ENCODE measurements at regions not wholly inside any gene's neighbourhood (a gene's known extent, or its start where the extent isn't known, plus 50 kb on each side); places are given as distances from the start of the nearest gene placed in this dataset.

DNA sequence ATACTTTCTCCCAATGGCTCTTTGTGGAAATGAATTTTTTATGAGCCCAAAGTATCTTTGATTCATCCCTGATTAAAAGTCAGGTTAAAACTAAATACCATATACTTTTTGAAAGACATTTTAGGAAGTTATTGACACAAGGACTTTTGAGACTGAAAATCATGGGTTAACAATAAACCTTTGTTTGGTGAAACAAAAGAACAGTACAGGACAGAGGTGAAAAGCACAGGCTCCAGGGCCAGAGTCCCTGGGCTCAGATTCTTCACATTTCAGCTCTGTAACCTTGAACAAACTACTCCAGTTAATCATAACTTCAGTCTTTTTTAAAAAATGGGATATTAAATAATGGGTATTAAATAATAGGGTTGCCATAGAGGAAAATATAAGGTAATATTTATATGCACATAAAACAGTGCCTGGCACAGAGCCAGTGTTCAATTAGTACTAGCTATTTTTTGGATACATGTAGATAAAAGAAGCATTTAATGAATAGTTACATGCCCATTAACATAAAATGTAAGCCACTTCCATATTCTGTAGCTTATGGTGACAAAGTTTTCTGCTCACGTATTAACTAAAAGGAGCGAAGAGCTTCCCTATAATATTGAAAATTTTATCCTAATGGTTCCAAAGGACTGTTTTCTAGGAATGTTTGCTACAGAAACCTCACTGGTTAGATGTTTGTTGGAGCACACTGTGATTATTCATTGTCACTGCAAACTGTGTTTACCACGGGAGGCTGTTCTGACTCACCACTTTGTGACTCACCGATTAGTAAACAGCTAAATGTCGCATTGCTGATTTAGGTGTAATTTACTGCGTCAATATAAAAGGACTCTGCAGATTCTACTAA is 255.4 kb downstream of the DAD1 start:
- DNase-seq: no peak

DNA sequence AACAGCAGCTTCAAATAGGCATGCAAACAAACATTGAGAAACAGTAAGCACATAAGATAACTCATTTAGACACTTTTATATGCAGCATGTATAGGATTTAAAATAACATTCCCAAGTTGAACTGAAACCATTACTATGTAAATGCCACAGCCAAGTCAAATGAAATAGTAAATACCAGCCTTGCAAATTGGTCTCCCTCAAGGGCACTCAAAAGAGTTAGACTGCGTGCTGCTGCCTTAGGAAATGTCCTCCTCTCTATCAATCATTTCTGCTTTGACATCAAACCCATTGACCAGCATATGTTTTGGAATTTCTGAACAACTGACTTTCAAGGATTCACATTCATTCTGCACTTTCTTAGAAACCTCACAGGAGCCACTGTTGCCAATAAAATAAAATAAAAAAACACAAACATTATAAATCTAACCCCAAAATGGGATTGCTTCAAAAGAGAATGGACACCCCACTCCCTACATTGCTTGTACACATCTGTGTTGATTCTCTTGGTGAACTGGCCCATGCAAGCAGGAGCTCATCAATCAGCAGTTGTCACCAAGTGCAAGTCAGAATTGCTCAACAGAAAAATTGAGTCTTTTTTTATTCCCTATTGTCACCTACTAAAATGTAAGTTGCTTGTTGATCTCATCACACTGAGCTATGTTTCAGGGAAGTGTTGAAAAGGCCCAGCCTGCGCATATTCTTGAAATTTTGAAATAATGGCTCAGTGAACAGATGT is 256.2 kb downstream of the DAD1 start:
- no peak for DNase-seq

DNA sequence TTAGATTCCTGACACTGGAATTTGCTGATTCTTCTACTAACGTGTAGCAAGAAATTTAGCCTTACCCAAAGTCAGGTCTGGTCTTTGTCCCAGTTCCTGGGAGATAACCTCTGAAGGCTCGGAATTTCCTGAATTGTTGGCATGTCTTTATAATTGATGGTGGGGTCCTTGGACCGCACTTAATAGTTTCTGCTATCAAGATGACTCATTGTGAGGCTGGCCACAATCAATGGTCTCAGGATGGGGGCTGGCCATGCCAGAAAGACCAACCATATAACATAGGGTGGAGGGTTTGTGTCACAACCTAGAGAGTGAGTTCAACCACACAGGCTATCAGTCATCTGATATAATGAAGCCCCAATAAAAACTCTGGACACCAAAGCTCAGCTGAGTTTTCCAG is 259.7 kb downstream of the DAD1 start:
- no peak for DNase-seq

DNA sequence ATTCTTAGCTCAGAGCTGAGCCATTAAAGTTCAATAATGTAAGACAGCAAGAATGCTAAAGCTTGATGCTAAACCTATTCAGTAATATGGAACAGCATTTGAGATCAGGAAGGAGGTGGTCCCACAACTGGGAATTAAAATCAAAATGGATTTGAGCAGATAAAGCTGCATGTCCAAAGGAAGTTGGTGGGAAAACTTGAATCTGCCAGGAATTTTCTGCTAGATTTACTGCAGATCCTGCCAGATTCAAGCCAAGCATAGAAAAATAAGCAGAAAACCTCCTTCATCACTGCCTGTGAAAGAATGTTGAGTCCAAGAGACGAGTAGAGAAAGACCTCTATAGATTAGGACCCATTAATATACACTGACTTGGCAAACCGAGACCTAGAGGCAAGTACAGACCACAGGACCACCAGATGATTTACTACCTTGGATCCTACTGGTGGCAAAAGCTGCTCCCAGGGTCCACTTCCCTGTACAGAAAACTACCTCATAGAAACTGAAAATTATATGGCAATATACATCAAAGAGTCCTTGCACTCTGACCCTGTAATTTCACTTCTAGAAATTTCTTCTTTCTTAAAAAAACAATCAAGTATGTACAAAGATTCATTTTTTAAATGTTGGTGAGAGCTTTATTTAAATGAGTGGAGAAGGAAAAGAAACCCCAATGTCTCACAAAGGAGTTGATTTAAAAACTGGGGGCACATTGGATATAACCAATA is 263.2 kb downstream of the DAD1 start:
- no peak for DNase-seq

DNA sequence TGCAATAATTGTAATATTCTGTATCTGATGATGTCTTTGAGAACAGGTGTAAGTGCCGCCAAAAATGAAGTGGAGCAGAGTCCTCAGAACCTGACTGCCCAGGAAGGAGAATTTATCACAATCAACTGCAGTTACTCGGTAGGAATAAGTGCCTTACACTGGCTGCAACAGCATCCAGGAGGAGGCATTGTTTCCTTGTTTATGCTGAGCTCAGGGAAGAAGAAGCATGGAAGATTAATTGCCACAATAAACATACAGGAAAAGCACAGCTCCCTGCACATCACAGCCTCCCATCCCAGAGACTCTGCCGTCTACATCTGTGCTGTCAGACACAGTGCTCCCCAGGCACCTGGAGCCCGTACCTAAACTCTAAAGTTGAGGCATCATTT is 268.7 kb downstream of the DAD1 start:
- DNase-seq: no peak

DNA sequence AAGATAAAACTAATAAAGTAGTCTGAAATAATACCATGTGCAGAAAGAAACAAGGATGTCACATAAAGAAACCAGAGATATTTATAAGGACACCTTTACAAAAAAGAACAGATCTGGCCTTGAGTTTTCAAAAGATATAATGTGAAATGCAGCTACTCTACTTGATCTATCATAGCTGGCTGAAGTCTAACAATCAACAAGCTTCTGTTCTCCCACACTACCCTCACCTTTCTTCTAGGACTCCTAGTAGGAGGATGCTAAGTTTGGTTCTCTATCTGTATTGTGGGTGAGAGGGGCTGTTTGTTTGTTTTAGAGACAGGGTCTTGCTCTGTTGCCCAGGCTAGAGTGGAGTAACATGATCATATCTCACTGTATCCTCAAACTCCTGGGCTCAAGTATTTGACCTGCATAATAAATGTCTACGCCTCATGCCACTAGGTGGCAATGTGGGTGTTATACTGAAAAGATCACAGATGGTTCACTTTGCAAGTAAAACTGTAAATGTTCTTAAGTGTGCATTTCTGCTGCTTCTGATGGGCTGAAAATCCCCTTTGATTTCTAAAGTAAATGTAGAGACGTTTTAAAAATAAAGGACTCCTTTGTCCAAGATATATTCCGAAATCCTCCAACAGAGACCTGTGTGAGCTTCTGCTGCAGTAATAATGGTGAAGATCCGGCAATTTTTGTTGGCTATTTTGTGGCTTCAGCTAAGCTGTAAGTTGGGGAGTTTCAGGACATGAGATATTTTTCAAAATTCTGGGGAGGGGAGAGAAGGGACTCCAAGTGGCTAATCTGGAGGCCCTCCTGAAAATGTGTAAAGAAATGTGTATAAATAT is 269.3 kb downstream of the DAD1 start:
- DNase-seq: peak; percentile 1

DNA sequence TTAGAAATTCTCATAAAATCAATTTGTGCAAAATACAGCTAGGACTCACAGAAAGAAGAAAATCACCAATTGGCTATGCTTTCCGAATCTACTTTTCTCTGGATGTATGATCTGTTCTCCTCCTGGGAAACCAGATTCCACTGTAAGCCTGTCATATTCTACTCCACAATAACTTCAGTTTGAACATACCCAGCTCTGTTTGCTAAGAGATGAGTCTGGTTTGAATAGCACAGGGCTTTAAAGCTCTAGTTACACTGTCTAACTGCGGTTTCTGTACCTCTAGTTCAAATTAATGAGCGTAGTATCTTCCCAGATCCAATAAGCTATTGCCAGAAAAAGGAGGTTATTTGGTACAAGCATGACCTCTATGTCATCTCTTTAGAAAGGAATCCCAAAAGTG is 270.1 kb downstream of the DAD1 start:
- no peak for DNase-seq

DNA sequence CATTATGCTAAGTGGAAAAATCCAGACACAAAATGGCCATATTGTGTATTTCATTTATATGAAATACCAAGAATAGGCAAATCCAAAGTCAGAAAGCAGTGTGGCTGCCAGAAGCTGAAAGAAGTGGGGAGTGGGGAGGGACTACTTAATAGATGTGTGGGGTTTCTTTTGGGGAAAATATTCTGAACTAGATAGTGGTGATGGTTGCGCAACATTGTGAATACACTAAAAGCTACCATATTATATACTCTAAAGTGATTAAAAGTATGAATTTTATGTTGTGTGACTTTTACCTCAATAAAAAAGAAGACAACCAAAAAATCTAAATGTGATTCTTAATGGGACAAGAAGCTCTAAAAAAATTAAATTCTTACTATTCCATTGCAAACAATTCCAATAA is 272.6 kb downstream of the DAD1 start:
- no peak for DNase-seq

DNA sequence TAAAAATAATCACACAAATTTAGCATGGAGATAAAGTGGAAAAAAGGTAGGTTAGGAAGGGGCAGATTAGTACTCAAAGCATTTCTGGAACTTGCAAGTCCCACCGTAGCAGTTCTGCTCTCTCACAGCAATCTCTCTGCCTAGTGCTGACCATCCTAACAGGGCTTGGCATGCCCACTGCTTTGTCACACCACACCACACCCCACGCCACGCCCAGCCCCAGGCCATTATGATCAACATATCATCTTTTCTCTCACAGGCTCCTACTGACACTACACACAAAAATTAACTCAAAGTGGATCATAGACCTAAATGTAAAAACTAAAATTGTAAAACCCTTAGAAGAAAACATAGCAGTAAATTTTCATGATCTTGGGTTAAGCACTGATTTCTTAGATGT is 273.7 kb downstream of the DAD1 start:
- DNase-seq: no peak

DNA sequence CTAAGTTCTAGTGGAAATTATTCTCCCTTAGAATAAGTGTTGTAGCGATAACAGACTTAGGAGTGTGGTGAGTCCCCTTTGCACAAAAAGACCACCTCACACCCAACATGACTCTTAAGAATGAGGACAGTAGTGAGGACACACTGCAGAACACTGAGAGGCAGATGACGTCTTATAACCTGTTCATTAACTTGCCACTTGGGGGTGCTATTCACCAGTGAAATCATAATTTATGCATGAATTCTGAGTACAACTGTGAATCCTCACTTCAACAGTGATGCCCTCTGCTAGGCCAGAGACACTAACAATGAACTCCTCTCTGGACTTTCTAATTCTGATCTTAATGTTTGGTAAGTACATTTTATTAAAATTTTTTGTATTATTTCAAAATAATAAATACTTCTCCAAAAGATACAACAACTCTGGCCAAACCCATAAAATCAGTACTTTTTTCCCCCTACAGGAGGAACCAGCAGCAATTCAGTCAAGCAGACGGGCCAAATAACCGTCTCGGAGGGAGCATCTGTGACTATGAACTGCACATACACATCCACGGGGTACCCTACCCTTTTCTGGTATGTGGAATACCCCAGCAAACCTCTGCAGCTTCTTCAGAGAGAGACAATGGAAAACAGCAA is 274.7 kb downstream of the DAD1 start:
- no peak for DNase-seq

DNA sequence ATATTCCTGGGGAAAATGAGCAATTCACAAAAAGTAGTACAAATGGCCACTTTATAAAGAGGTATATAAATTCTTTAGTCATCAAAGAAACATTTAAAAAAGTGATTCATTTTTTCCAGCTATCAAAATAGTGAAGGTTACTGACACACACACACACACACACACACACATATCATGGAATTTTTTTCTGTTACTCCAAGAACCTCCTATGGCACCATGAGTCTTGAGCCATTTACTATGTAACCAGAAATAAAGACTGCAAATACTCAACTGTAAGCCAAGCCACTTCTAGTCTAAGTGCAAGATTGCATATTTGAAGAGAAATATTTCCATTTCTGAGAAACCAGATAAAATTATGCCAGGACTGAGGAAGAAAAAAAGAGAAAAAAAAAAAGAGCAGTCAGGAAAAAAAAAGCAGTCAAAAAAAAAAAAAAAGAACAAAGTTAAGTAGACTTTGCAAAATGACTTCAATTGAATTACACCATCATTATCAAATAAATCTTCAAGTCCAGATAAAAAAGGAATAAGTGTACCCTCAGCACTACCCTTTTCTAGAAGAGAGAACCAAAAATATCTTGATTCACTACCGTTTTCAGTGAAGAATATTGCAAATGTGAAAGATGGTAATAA is 275.7 kb downstream of the DAD1 start:
- DNase-seq: no peak

DNA sequence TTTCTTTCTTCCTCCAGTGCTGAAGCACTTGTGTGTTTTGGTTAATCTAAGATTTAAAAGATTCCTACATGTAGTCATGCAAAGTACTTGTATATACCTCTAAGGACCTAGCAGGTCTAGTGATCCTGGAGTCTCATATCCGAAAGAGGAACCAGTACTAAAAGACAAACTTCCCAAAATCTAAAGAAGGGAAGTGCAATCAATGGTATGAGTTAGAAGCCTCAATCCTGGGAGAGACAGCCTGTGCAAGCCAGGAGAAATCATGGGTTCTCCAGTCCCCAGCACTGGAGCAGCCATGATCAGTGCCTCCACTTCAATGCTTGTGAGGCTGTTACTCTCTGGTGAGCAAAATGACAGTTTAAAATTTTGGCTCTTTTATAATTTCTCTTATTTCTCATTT is 277.4 kb downstream of the DAD1 start:
- no peak for DNase-seq

DNA sequence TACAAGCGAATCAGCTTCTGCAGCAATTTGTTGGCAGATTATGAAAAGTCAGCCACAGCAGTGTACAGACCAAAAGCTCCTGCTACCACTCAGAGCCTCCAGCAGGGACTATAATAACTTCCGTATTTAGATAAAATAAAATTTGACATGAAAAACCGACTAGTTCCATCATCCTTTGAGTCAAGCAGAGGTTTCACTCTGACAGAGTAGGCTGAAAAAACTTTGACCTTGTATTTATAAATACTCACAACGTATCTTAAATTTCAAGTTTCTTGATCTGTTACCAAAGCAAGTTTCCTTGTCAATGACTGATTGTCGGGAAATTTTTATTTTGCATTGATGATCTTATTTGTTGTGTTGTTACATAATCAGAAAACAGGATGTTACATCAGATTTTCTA is 283.4 kb downstream of the DAD1 start:
- DNase-seq: no peak

DNA sequence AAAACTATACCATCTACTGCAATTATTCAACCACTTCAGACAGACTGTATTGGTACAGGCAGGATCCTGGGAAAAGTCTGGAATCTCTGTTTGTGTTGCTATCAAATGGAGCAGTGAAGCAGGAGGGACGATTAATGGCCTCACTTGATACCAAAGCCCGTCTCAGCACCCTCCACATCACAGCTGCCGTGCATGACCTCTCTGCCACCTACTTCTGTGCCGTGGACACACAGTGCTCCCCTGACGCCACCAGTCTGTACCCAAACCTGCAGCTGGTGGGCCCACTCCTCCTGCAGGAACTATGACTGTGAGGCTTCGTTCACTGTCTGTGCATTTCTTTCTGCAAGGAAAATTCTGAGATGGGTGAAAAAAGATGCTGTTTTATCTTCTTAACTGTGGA is 284.7 kb downstream of the DAD1 start:
- DNase-seq: no peak

DNA sequence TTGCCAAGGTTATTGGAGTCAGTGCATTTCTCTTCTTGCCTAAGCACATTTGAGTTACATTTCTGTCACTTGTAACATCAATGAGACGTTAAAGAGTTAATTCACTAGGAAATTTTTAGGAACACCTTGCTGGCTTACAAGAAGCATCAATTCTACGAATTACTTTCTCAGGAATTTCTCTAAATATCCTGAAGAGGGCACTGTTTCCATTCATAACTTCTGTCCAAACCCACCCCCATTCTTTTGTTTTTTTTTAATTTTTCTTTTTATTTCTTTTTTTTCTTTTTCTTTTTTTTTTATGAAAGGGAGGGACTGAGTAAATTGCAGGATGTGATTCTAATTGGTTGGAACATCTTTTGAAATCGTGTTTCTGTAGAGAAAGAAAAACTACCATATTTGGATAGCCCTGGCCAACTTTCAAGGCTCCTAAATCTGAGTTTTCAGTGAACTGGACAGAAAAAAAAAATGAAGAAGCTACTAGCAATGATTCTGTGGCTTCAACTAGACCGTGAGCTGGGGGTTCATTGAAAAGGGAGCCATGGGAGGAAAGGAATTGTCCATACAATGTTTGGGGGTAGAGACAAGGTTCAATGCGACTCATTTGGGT is 285.3 kb downstream of the DAD1 start:
- DNase-seq: no peak

DNA sequence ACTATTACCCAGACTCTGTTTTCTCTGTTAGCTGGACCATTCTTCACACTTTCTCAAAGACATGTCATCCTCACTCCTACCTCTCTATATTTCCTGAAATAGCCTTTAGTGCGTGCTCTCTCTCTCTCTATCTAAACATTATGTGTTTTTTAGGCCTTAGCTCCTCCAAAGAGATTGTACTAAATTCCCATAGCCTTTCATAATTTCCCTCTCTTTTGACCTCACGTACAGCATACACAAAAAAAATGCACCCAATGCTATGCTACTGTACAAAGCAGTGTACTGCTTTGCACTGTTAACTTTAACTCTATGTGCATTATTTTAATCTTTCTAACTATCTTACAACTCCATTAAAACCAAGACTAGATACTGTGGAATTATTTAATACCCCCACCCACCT is 288.4 kb downstream of the DAD1 start:
- DNase-seq: no peak

DNA sequence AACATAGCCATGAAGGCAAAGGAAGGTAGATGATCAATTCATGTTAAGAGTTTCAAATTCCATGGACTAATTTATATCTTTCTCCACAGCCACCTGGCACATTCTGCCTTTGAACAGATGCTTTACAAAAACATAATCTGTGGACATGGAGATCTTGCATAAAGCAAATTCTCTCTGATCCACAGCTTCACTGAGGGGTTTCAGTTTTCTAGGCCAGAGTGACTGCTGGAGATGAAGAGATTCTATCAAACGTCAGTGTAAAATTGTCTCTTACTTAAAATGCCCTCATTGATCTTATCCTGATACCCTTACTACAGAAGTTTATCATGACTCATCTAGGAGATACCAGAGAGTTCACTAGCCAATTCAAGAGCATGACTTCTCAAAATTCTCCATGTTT is 291.6 kb downstream of the DAD1 start:
- DNase-seq: no peak

DNA sequence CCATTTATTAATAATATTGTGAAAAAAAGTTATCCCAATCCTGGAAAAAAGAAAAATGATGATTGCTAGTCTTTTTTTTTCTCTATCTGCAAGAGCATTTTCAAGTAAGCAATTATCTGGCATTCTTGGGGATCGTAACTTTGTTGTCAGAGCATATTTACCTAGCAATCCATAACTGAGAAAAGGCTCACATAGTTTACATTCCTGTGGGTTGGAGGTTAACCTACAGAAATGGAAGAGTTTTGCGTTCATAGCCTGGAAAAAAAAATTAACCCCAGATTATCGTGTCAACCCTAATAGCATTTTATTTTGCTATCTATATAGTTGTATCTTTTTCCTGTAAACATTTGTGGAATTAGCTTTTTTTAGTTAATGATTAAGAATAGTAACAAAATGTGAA is 292.3 kb downstream of the DAD1 start:
- no peak for DNase-seq

DNA sequence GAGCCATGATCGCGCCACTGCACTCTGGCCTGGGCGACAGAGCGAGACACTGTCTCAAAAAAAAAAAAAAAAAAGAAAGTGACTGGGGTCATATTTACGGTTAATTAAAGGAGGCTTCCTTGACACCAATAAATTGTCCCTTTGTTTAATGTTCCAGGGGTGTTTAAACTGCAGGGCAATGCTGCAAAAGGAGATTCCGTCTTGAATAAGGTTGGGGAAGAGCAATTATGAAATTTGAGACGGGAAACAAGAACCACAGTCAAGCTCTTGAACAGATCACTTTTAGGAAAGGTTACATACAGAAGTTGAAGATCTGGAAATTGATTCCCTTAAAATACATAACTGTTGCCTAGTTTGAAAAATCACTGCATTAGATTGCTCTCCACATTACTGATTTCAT is 292.9 kb downstream of the DAD1 start:
- DNase-seq: no peak

DNA sequence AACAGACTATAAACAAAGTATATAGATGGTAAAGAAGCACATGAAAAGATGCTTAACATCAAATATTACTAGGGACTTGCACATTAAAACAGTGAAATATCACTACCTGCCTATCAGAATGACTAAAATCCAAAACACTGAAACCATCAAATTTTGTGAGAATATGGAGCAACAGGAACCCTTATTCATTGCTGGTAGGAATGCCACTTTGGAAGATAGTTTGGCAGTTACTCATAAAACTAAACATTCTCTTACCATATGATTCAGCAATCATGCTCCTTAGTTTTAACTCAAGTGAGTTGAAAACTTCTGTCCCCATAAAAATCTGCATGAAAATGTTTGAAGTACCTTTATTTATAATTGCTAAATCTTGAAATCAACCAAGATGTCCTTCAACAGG is 297.6 kb downstream of the DAD1 start:
- no peak for DNase-seq

DNA sequence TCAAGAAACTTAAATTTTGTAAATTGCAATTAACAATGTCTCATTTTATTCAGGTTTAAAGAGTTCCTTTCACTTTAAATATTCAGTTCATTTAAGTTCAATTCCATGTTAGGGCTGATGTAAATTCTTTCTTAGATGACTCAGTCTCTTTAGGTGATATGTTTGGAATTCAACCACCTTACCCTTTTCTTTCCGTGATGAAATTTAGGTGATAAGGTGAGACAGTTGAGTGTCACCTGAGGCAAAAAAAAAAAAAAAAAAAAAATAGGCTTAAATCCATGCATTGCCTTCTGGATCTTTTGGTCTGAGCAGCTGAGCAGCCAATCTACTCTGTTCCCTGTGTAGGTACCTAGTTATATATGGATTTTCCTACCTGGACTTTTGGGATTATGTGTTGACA is 299.5 kb downstream of the DAD1 start:
- no peak for DNase-seq
